Forelimb muscle (tissue), 1 donor: ENCODE measurements at regions not wholly inside any gene's neighbourhood (a gene's known extent, or its start where the extent isn't known, plus 50 kb on each side); places are given as distances from the start of the nearest gene placed in this dataset.
"Not testable (repeated sequence)": the region's sequence is repeated elsewhere in the genome, so short reads cannot be mapped to it uniquely, and the experiment has no call there.

Experiments
- DNase-seq: peaks from one replicate; pipeline ENCODE4 v3.0.0-alpha.2; 2013; ENCODE audit warnings: low read depth

DNA sequence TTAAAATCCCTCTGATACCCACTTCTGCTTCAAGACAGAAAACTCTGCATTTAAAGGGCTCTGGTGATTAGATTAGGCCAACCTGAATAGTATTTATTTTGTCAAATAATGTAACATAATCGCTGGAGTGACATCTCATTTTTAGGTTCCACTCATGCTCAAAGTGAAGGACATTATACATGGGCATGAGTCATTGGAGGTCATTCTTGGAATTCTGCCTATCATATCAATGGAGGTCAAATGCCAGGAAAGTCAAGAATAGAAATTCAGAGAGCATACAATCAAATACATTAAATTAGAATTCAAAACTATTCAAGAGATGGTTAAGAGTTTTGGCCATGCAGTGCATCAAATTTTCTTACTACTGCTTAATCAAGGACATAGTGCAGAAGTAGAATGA is 50.8 kb upstream of the PRSS1 start:
- no peak for DNase-seq

DNA sequence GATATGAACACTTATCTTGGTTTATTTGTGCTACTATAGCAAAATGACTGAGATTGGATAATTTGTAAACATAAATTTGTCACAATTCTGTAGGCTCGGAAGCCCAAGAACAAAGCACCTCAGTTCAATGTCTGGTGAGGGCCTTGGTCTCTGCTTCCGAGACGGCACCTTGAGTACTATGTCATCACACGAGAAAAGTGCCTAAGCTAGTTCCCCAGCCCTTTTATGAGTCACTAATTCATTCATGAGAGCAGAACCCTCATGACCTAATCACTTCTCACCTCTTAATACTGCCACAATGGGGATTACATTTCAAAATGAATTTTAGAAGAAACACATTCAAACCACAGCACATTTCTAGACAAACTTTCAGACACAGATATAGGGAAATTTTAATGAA is 52.0 kb upstream of the PRSS1 start:
- DNase-seq = no peak

DNA sequence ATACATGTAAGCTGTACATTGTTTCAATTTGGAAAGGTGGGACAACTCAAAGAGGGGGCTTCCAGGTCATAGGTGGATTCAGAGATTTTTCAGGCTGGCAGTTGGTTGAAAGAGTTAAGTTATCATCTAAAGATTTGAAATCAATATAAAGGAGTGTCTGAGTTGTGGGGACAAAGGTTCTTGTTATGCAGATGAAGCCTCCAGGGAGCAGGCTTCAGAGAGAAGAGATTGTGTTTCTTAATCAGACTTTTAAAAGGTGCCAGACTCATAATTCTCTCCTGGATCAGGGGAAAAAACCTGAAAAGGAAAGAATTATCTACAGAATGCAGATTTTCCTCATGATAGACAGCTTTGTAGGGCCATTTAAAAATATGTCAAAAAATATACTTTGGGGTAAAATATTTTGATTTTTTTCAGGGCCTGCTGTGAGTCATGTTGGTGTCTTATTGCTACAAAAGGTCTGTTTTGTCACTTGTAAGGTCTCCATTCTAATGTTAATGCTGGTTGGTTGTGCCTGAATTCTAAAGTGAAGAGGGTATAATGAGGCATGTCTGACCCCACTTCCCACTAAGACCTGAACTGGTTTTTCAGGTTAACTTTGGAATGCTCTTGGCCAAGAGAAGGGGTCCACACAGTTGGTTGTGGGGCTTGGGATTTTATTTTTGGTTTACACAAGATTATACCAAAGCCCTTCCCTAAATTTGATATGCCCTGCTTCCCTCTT is 52.7 kb upstream of the PRSS1 start:
- DNase-seq = no peak

DNA sequence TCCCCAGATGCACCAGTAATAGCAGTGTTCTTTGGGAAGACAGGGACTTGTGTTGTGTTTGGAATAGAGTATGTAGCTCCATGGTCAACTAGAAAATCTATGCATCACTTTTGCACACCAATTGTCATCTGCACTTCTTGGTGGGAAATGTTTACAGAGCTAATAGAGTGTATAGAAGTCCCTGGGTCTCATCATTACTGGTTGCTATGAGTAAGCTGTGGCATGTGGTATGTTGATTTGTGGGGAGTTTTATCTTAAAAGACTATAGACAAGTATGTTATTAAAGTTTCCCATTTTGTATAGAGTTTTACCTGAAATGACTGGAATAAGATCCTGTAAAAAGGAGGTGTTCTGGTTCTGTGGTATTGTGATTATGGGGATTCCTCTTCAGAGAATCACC is 55.4 kb upstream of the PRSS1 start:
- DNase-seq = no peak

DNA sequence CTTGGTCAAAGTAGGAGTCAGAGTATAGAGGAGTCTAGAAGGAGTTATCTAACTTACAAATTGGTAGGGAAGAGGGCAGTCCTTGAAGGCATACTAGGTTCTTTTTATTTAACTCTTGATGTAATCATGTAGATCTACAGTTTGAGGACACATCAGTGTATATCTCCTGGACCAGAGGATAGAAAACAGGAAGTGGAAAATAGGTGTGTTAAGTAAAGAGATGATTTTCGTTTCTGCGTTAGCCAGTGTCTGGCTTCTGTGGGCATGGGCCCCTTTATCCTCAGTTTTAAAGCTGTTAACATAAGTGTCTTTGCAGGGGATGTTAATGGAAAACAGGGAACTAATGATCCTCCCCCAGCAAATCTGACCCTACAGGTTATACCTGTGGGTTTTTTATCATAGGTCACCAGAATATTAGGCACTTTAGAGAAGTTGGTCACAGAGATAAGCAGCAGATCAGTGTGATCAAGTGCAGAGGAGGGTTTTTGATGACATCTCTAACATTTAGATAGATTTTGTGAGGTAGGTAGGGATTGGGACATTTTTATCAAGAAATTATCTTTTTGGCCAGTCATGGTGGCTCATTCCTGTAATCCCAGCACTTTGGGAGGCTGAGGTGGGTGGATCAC is 58.6 kb upstream of the PRSS1 start:
- DNase-seq = no peak

DNA sequence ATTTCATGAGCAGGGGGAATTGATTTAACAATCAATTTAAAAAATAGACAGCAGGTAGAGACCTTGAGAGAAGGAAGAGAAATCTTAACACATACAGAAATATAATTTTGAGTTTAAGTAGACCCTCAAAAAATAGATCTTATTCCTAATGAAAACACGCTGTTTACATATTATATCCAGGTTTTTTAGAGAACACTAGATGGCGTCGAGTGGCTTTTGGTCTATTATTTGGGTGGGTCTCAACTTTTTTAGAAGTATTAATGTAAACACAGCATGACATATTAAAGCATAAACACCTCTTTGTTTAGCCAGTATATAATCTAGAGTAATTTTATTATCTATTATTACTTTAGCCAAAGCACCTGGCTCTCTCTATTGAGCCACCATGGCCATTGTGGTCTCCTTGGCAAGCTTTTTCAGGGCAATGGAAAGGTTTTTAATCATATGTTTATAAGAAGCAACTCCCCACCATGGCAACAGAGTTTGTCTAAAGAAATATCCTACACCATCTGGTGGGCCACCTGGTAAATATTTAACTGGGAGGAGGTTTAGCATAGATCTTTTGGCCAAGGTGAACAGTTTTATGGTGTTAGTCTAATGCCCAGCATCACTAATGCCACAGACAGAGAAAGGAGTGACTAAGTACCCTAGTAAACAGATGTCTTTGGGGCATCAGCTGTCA is 59.7 kb upstream of the PRSS1 start:
- DNase-seq = no peak

DNA sequence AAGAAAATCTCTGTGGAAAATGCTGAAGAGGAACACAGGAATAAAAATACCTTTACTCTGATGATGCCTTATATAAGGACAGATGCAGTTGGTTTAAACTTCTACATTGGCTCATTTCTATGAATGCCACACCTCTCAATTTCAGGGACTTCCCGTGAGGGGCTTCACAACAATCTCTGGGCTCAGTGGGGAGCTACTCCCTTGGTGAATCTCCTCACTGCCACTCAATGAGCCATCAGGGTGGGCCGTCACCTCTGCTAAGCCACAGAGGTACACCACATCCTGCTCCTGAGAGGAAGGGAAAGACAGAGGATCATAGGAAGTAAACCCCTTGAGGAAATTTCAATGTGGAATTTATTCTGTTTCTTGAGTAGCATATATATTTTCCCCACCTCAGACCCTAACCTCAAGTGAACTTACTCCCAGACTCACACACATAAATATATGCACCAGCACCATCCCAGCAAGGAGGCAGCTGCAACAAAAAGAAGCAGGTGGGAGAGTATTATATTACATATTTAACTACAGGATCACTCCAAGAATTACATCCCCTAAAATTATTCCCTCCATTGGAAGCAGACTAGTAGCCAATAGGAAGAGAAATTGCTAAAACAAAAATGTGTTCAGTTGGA is 63.3 kb upstream of the PRSS1 start:
- no peak for DNase-seq

DNA sequence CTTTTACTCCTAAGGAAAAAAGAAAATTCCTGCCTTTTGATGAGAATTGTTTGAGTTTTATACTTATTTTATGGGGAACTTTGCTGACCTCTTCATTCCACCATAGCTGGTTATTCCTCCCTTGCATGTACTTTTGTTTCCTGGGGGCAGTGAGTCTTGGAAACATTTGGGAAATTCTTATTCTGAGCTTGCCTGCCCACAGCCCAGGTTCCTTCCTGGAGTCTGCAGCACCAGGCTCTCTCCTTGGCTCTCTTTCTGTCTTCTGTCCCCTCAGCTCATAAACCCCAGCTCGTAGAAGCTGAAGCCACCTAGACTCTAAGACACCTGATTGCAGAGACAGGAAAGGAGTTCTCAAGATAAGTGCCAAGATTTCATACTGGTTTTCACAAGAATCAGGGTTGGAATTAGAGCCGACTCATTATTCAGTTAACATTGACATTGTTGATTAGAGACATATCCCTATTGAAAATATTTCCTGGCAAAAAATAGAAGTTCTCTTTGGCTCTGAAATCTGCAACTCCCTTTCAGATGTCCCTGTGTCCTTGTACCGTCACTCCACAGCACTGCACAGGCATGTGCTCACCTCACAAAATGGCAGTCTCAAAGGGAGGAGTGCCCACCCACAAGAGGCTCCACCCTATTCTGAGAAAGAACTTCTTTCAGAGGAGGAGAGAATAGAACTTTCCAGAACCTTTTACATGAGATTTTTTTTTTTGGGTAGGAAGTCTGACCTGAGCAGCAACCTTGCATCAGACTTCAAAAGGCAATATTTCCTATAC is 67.8 kb upstream of the PRSS1 start:
- no peak for DNase-seq

DNA sequence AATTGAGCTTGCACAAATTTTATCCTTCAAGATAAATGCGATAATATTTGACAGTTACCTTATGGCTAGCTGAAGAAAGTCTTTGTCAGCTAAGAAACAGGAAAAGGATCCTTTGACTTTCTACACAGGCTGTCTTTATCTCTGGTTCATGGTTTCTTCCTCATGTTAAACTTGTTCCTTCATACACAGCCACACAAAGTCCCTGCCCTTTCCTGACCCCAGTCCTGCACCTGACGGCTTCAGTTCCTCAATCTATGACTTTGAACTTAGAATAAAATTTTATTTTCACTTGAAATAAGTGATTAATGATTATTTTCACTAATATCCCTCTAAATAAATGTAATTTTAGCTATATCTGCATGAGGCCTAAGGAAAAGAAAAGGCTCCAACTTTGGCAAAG is 77.8 kb upstream of the PRSS1 start:
- no peak for DNase-seq

DNA sequence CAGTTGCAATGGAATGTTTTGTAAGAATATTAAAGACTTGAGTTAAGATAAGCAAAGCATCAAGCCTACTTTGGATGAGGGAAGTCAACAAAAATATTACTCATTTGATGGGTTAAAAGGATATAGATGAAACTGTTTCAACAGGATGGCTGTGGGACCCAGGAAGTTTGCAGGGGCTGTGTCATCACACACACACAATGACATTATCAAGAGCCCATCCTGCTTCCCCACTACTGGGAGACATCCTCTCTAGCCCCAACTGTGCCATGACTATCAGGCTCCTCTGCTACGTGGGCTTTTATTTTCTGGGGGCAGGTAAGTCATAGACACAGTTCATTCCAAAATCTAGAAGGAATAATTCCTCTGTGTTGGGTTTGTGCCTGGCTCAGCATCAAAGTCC is 78.8 kb upstream of the PRSS1 start:
- no peak for DNase-seq

DNA sequence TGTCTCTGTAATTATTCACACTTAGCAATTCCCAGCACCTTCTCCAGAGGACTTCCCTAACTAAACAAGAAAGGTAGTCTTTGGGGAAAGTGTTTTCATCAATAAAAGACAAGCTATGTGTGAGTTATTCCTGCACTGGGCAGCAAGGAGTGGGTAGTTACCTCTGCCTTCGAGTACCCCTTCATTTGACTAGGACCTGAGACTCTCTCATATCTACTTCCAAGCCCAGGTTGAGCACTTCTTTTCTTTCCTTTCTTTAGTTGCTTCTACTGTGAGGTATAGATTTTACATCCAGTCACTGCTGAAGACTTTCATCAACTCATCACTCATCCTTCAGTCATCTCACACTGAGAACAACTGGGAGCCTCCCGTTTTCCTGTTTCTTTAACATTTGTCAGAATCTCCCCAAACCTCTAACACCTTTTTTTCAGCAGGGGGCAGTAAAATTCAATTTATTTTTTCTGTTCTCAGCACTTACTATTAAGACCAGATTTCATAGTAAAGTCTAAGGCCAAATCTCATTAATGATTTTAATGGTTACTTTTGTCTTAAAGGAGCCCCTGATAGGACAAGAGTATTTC is 80.1 kb upstream of the PRSS1 start:
- DNase-seq = no peak

DNA sequence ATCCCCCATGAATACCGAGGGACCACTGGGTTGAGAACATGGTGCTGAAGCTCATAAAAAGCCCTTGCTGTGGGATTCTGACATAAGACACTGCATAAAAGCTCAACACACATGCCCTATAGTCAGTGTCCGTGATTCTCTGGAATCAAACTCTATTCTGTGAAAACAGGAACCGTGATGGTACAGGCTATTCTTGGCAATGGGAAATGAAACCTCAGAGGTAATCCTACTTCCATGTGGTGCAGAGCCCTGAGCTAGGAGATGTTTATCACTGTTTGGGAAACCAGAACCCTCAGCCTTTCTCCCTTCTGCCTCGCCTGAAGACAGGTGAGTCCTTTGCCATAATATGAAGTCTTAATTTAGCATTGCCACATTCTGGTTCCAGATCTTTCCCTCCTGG is 80.8 kb upstream of the PRSS1 start:
- no peak for DNase-seq

DNA sequence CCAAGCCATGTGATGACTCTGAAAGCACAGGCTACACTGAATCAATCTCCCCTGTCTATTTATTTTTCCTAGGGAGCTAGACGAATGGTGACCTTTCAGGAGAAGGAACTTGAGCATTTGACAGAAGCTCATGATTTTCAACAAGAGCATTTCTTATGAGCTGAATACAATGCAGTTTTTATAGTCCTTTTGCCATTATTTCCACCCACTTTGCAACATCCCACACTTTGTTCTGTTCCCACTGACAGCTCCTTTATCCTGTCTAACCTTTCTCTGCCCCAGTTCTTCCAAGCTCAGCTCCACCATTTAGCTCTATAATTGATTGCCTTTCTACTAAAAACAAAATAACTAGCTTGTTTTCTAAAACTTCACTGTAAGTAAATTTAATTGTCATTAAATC is 91.9 kb upstream of the PRSS1 start:
- DNase-seq = no peak

DNA sequence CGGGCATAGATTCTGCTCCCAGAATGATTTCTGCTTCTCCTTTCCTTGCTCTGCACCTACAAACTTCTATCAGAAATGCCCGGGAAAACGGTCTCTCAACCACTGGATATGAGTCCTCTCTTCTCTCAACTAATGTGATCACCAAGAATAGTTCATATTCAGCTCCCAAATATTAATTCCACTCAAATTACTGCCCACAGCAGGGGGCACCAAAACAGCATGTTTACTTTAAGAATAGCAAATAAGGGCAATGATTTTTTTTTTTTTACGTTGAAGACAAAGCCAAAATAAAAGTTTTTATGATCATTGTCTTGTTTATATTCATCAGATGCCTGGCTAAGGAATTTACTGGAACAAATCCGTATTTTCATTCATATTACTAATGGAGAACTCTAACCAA is 94.9 kb upstream of the PRSS1 start:
- DNase-seq = no peak

DNA sequence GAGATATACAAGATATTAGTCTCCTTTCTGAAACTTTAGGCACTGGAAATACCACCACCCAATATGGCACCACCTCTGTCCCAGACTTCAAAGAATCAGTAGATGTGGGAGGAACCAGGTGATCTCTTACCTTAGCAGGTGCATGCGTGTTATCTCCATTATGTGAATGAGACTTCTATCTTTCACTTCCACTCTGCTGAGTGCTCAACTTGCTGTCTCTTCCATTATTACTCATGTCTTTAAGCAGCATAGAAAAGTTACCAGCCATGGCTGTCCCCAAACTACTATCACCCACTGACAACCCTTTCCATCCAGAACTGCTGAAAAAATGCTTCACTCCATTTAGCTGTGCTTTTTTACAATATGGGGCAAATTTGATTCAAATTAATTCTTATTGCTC is 101.5 kb upstream of the PRSS1 start:
- no peak for DNase-seq

DNA sequence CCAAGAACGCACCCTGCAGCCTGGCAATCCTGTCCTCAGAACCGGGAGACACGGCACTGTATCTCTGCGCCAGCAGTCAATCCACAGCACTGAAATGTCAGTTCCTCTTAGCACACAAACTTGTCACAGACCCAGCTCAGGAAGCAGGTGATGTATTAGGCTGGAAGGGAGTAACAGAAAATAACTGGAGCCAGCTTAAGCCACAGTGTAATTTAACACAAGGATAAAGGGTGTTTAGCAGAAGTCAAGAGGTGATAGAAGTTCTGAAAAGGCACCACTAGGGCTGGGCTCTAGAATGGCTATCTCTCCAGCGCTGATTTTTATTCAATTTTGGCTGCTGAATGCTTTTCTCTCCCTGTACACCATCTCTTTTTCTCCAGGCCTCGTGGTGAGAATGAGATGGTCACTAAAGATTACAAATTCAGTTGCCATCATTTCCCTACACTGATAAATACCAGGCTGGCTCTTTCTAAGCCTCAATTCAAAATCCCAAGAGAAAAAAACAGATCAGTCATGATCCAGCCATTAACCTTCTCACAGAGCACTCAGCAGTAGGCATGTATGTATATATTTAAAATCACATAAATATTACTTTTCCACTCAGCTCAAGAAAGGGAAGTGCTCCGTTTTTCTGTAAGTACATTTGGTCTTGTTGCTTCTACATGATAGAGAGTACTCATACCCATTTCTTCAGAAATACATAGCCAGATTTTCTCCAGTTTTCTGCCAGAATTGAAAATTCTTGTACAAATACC is 102.7 kb upstream of the PRSS1 start:
- DNase-seq = no peak

DNA sequence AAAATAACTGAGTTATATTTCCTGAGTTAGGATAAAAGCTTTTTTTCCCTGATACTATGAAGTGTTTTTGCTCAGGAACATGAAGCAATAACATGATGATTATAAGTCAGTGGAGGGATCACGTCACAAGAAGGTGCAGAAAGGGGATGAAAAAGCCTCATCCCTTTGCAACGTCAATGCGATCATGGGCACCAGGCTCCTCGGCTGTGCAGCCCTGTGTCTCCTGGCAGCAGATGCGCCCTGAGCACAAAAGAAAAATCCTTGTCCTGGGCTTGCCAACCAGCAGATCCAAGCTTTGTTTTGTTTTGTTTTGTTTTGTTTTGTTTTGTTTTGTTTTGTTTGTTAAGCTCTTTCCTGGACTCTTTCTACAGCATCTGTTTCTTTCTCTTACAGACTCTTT is 103.5 kb upstream of the PRSS1 start:
- DNase-seq = no peak

DNA sequence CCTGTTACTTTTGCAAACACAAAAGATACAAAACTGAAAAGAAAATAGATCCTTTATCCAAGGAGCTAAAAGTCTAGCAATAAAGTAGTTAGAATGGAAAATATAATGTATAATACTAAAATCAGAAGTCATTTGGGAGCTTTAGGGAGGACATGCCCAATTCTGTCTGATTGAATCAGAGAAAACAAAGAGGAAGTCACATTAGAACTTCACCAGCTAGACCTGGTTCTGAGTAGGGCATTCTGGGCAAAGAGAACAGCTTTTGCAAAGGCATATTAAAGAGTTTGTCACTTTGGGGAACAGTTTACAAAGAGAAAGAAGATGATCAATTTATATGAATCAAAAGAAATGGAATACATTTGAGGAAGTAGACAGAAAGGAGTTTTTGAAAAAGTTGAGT is 107.0 kb upstream of the PRSS1 start:
- DNase-seq = no peak

DNA sequence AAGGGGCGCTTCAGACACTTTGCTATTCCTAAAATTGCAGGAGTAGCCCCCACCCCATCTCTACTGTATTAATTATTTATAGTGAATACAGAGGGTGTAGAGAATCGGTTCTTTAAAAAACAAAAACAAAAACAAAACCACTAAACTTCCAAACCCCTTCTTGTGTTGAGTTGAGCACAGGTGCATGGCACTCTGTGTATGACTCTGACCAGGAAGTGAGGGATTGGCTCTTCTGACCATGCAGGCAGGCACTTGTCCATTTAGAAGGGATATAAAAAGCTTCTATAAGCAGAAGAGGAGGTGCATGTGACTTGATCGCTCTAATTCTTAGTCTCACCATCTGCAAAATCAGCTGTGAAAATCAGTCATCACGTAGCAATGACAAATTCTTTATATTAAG is 108.0 kb upstream of the PRSS1 start:
- DNase-seq = not testable (repeated sequence)

DNA sequence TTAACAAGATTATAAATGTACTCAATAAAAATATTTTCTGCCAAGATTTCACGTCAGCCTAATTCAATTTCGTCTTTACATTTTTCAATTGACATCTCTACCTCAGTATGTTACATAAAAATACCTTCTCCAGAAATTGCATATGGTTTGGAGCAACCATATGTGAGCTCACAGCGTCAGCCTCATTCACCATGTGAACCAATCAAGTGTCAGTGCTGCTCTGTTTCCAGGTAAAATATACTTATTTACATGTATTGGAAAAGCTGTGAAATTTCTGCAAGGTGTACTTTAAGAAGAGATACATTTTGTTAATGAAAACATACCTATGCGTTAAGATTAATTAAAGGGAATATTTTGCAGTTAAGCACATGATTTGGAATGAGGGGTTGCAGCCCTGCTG is 110.7 kb upstream of the PRSS1 start:
- no peak for DNase-seq

DNA sequence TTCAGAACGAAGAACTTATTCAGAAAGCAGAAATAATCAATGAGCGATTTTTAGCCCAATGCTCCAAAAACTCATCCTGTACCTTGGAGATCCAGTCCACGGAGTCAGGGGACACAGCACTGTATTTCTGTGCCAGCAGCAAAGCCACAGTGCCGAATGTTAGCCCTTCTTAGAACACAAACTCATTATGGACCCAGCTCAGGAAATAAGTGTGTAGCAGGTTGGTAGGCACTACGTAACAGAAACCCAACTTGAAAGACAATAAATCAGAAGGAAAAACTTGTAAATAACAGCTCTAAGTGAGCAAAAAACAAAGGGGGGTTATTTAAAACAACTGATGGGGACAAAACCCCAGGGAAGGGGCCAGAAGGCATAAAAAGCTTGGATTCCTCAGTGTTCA is 112.0 kb upstream of the PRSS1 start:
- DNase-seq = no peak
